ENCODE measurements at regions not wholly inside any gene's neighbourhood (a gene's known extent, or its start where the extent isn't known, plus 50 kb on each side); places are given as distances from the start of the nearest gene placed in this dataset.

GRCh38 chr1:57603696-57604095, 179.8 kb upstream of the DAB1 start:
- TF ChIP-seq EZH2phosphoT487 (IDR thresholded peaks at IDR 0.05; ENCODE audit: low read depth) = no peak
- no peak for TF ChIP-seq CTCF (IDR thresholded peaks at IDR 0.05; ENCODE audit: low read depth, low read length)
- no peak overlapping the region for H2AFZ ChIP-seq (ENCODE audit: low read depth, low read length)
- H3K27me3 ChIP-seq (ENCODE audit: low read depth, low read length) = no peaks in the 10 kb centered on the region
- no peaks in the 10 kb centered on the region for H3K36me3 ChIP-seq (replicated peaks; ENCODE audit: low read depth, low read length)
- H3K79me2 ChIP-seq (ENCODE audit: low read length) = no peaks in the 10 kb centered on the region
- H3K27ac ChIP-seq (ENCODE audit: low read length) = no peak overlapping the region
- no peaks in the 10 kb centered on the region for H3K9me3 ChIP-seq (ENCODE audit: insufficient read depth, low read length)
- no peaks in the 10 kb centered on the region for H4K20me1 ChIP-seq (ENCODE audit: insufficient read depth, low read length)
- no peak overlapping the region for H3K4me3 ChIP-seq (ENCODE audit: low read length)
- no peak overlapping the region for H3K4me2 ChIP-seq (ENCODE audit: low read length)
- no peaks in the 10 kb centered on the region for H3K4me1 ChIP-seq (ENCODE audit: low read length)
- H3K9ac ChIP-seq (ENCODE audit: low read length) = no peak overlapping the region

GRCh38 chr1:57600424-57600823, 176.6 kb upstream of the DAB1 start:
- no peak overlapping the region for H2AFZ ChIP-seq (ENCODE audit: low read depth, low read length)
- H3K9ac ChIP-seq (ENCODE audit: low read length) = no peak overlapping the region
- no peaks in the 10 kb centered on the region for H4K20me1 ChIP-seq (ENCODE audit: insufficient read depth, low read length)
- no peak overlapping the region for H3K27ac ChIP-seq (ENCODE audit: low read length)
- H3K4me2 ChIP-seq (ENCODE audit: low read length) = no peak overlapping the region
- H3K36me3 ChIP-seq (replicated peaks; ENCODE audit: low read depth, low read length) = no peaks in the 10 kb centered on the region
- no peaks in the 10 kb centered on the region for H3K4me1 ChIP-seq (ENCODE audit: low read length)
- H3K27me3 ChIP-seq (ENCODE audit: low read depth, low read length) = no peaks in the 10 kb centered on the region
- no peaks in the 10 kb centered on the region for H3K9me3 ChIP-seq (ENCODE audit: insufficient read depth, low read length)
- no peaks in the 10 kb centered on the region for H3K79me2 ChIP-seq (ENCODE audit: low read length)
- no peak overlapping the region for H3K4me3 ChIP-seq (ENCODE audit: low read length)
- no peak for TF ChIP-seq EZH2phosphoT487 (IDR thresholded peaks at IDR 0.05; ENCODE audit: low read depth)

- Histone ChIP-seq H3K4me2 (ENCODE audit: low read length) (no peak overlapping the region), H3K27me3 (ENCODE audit: low read depth, low read length) (no peaks in the 10 kb centered on the region), H3K9ac (ENCODE audit: low read length) (no peak overlapping the region), H4K20me1 (ENCODE audit: insufficient read depth, low read length) (no peaks in the 10 kb centered on the region), H3K9me3 (ENCODE audit: insufficient read depth, low read length) (no peaks in the 10 kb centered on the region), H3K27ac (ENCODE audit: low read length) (no peak overlapping the region), H3K36me3 (replicated peaks; ENCODE audit: low read depth, low read length) (no peaks in the 10 kb centered on the region), H3K4me1 (ENCODE audit: low read length) (no peaks in the 10 kb centered on the region), H3K4me3 (ENCODE audit: low read length) (no peak overlapping the region), H3K79me2 (ENCODE audit: low read length) (no peaks in the 10 kb centered on the region), H2AFZ (ENCODE audit: low read depth, low read length) (no peak overlapping the region)
- TF ChIP-seq CTCF (IDR thresholded peaks at IDR 0.05; ENCODE audit: low read depth, low read length) (no peak), EZH2phosphoT487 (IDR thresholded peaks at IDR 0.05; ENCODE audit: low read depth) (no peak)
Measured at GRCh38 chr1:57599236-57599994, 175.6 kb upstream of the DAB1 start.

GRCh38 chr1:57597036-57597435, 173.2 kb upstream of the DAB1 start:
- H3K4me2 ChIP-seq (ENCODE audit: low read length) = no peak overlapping the region
- H3K79me2 ChIP-seq (ENCODE audit: low read length) = no peaks in the 10 kb centered on the region
- H3K4me3 ChIP-seq (ENCODE audit: low read length) = no peak overlapping the region
- no peak overlapping the region for H3K9ac ChIP-seq (ENCODE audit: low read length)
- no peaks in the 10 kb centered on the region for H3K9me3 ChIP-seq (ENCODE audit: insufficient read depth, low read length)
- no peaks in the 10 kb centered on the region for H4K20me1 ChIP-seq (ENCODE audit: insufficient read depth, low read length)
- H2AFZ ChIP-seq (ENCODE audit: low read depth, low read length) = no peak overlapping the region
- no peaks in the 10 kb centered on the region for H3K27me3 ChIP-seq (ENCODE audit: low read depth, low read length)
- H3K27ac ChIP-seq (ENCODE audit: low read length) = no peak overlapping the region
- TF ChIP-seq CTCF (IDR thresholded peaks at IDR 0.05; ENCODE audit: low read depth, low read length) = no peak
- TF ChIP-seq EZH2phosphoT487 (IDR thresholded peaks at IDR 0.05; ENCODE audit: low read depth) = no peak
- H3K4me1 ChIP-seq (ENCODE audit: low read length) = no peaks in the 10 kb centered on the region
- no peaks in the 10 kb centered on the region for H3K36me3 ChIP-seq (replicated peaks; ENCODE audit: low read depth, low read length)
